ENCODE measurements at regions not wholly inside any gene's neighbourhood (a gene's known extent, or its start where the extent isn't known, plus 50 kb on each side); places are given as distances from the start of the nearest gene placed in this dataset.

GRCh38 chr3:152891678-152892077 lies 56.7 kb downstream of the P2RY1 start:
- no peak overlapping the region for H3K4me3 ChIP-seq
- no peak for TF ChIP-seq CTCF (IDR thresholded peaks at IDR 0.05)
- no peaks in the 10 kb centered on the region for H3K4me1 ChIP-seq (ENCODE audit: low read depth)
- H3K36me3 ChIP-seq (ENCODE audit: low read depth) = no peaks in the 10 kb centered on the region
- H3K9me3 ChIP-seq = no peaks in the 10 kb centered on the region
- DNase-seq (peak in 1 of 3 donors; percentile 9), ATAC-seq (no peak)
- intact Hi-C loops (cut with DNase I, micrococcal nuclease) = no loop called here

- peak; percentile 73 for ATAC-seq
- TF ChIP-seq CTCF (IDR thresholded peaks at IDR 0.05) = no peak
These were observed 57.5 kb downstream of the P2RY1 start for GRCh38 chr3:152892446-152892845.

GRCh38 chr3:152893647-152894046 lies 58.7 kb downstream of the P2RY1 start:
- H3K36me3 ChIP-seq (ENCODE audit: low read depth) = no peaks in the 10 kb centered on the region
- no peak for DNase-seq
- intact Hi-C loops (cut with DNase I, micrococcal nuclease) = no loop called here
- no peak for TF ChIP-seq CTCF (IDR thresholded peaks at IDR 0.05)
- H3K4me3 ChIP-seq = no peak overlapping the region
- no peak for ATAC-seq
- H3K4me1 ChIP-seq (ENCODE audit: low read depth) = no peaks in the 10 kb centered on the region
- H3K9me3 ChIP-seq = no peaks in the 10 kb centered on the region

More at GRCh38 chr3:152892446-152892845, 57.5 kb downstream of the P2RY1 start:
- intact Hi-C loops (cut with DNase I, micrococcal nuclease) = no loop called here
- DNase-seq = peak in 1 of 3 donors; percentile 22
- H3K4me1 ChIP-seq (ENCODE audit: low read depth) = no peaks in the 10 kb centered on the region
- H3K36me3 ChIP-seq (ENCODE audit: low read depth) = no peaks in the 10 kb centered on the region
- no peak overlapping the region for H3K4me3 ChIP-seq
- H3K9me3 ChIP-seq = no peaks in the 10 kb centered on the region

- DNase-seq (no peak), ATAC-seq (no peak)
- H3K9me3 ChIP-seq = no peaks in the 10 kb centered on the region
- no peak for TF ChIP-seq CTCF (IDR thresholded peaks at IDR 0.05)
- no peak overlapping the region for H3K4me3 ChIP-seq
- intact Hi-C loops (cut with DNase I, micrococcal nuclease) = no loop called here
- H3K36me3 ChIP-seq (ENCODE audit: low read depth) = no peaks in the 10 kb centered on the region
- H3K4me1 ChIP-seq (ENCODE audit: low read depth) = no peaks in the 10 kb centered on the region
These were observed 64.4 kb downstream of the P2RY1 start for GRCh38 chr3:152899306-152899705.

- no peaks in the 10 kb centered on the region for H3K36me3 ChIP-seq (ENCODE audit: low read depth)
- no peaks in the 10 kb centered on the region for H3K4me1 ChIP-seq (ENCODE audit: low read depth)
- no peak for TF ChIP-seq CTCF (IDR thresholded peaks at IDR 0.05)
- no peaks in the 10 kb centered on the region for H3K9me3 ChIP-seq
- H3K4me3 ChIP-seq = no peak overlapping the region
- intact Hi-C loops (cut with DNase I, micrococcal nuclease) = no loop called here
- DNase-seq = no peak
- no peak for ATAC-seq
These were observed 67.3 kb downstream of the P2RY1 start for GRCh38 chr3:152902141-152902669.

GRCh38 chr3:152905631-152906030 lies 70.7 kb downstream of the P2RY1 start:
- Histone ChIP-seq H3K36me3 (ENCODE audit: low read depth) (no peaks in the 10 kb centered on the region), H3K9me3 (no peaks in the 10 kb centered on the region), H3K4me3 (no peak overlapping the region), H3K4me1 (ENCODE audit: low read depth) (no peaks in the 10 kb centered on the region)
- no peak for ATAC-seq
- no peak for TF ChIP-seq CTCF (IDR thresholded peaks at IDR 0.05)
- no peak for DNase-seq
- intact Hi-C loops (cut with DNase I, micrococcal nuclease) = no loop called here

Data from mucosa of descending colon (tissue), 3 donors.